NCI-H2029 (cell line): ENCODE measurements at regions not wholly inside any gene's neighbourhood (a gene's known extent, or its start where the extent isn't known, plus 50 kb on each side); places are given as distances from the start of the nearest gene placed in this dataset.
"Not testable (repeated sequence)": the region's sequence is repeated elsewhere in the genome, so short reads cannot be mapped to it uniquely, and the experiment has no call there.

ENCODE experiments used
- DNase-seq: peaks from one replicate; lab custom pipeline; 2025; lab: John Stamatoyannopoulos, UW

- DNase-seq, result no peak
These were observed 160.2 kb downstream of the GJA1 start for GRCh38 chr6:121595646-121596045.

DNA sequence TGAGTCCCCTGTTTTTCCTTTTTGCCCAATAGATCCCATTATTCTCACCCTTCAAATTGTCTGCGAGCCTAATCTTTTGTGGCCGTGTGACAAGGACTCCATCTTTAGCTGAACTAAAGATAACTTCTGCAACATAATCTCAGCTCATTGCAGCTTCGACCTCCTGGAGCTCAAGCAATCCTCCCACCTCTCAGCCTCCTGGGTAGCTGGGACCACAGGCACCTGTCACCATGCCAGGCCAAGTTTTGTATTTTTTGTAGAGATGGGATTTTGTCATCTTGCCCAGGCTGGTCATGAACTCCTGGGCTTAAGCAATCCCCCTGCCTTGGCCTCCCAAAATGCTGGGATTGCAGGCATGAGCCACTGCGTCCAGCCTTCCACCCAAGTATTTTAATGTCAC is 161.0 kb downstream of the GJA1 start:
- no peak for DNase-seq

DNA sequence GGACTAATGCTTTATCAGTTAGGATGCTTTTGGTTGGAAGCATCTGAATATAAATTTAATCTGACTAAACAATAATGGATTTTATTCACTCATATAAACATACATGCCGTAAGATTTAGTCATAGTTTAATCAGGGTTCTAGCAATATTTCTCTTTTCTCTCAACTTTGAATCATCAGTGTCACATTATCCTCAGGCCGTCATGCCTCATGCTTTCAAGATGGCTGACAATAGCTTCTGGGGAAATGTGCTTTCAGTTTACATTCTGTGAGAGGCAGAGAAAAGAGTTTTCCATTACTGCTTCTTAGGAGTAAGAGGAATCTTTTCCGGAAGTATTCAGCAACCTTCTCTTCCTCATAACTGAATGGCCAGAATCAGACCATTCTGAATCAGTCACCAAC is 162.2 kb downstream of the GJA1 start:
- no peak for DNase-seq

- DNase-seq, result not testable (repeated sequence)
These were observed 163.9 kb downstream of the GJA1 start for GRCh38 chr6:121599331-121599730.

- no peak for DNase-seq
These were observed 165.1 kb downstream of the GJA1 start for GRCh38 chr6:121600389-121601168.

GRCh38 chr6:121603486-121603885 is 168.0 kb downstream of the GJA1 start:
- DNase-seq, result no peak

GRCh38 chr6:121607721-121608120 is 172.3 kb downstream of the GJA1 start:
- DNase-seq, result no peak

DNA sequence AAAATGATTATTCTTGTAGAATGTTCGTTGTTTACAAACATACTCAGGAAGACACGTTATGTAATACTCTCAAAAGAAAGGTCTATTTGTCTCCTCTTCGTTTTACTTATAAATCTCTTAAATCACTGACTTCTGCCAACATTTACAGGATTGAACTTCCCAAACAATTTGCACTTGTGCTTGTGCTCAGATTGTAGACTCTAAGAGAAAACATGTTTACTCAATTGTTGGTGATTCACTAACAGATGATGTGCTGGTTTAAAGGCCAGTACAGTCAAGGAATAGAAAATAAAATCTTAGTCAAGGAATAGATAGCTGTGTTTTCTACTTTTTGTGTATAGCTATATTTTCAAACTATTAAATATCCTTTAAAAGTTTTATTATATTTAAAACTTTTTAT is 172.8 kb downstream of the GJA1 start:
- DNase-seq, result no peak

DNA sequence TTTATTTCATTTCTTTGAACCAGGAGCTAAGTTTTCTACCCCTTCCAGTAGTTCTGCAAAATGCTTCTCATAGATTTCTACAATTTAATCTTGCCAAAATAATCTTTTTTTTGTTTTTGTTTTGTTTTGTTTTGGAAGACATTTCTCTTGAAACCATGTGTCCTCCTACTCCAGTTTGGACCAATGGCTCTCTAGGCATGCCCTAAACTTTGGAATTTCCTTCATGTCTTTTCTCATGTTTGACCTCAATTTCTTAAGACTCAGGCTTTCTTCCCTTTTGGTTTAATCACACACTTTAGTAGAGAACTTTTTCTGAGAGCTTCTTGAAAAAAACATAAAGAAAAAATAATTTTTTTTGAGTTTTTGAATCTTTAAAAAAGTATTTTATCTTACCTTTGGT is 173.8 kb downstream of the GJA1 start:
- DNase-seq, result no peak

DNA sequence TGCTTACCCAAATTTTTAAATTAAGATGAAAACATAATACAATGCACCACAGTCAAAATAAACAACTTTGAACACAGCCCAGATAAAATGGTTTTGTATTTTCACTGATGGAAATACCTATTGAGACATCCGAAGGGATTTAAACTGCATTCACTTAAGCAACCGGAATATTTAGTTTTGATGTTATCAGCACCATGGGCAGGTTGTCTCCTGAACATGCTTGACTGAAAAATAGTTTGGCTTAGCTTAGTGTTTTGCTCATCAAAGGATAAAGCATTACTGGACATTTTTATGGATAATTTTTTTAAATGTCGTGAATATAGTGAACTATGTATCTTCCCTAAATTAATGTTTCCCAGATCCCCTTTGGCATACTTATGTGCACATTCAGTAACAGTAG is 177.5 kb downstream of the GJA1 start:
- no peak for DNase-seq

- DNase-seq, result no peak
These were observed 178.7 kb downstream of the GJA1 start for GRCh38 chr6:121614115-121614514.

- DNase-seq, result no peak
These were observed 180.0 kb downstream of the GJA1 start for GRCh38 chr6:121615493-121615892.

- no peak for DNase-seq
These were observed 181.0 kb downstream of the GJA1 start for GRCh38 chr6:121616406-121616805.

DNA sequence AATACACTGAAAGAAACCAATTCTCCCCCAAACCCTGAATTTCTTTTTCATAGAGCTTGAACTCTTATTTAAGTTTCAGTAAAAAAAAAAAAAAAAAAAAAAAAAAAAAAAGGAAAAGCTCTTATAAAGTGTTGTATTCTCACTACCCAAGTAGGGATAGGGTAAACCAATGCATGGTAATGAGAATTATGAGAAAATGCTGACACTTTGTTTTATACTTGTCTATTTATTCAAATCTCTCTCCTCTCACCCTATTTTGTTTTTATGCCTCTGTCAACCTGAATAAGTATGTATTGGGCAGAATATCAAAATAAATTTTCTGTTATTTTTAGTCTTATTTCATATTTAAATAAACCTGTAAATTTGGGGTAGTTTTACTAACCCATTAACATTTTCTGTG is 181.9 kb downstream of the GJA1 start:
- no peak for DNase-seq

GRCh38 chr6:121619013-121619412 is 183.6 kb downstream of the GJA1 start:
- DNase-seq, result no peak

DNA sequence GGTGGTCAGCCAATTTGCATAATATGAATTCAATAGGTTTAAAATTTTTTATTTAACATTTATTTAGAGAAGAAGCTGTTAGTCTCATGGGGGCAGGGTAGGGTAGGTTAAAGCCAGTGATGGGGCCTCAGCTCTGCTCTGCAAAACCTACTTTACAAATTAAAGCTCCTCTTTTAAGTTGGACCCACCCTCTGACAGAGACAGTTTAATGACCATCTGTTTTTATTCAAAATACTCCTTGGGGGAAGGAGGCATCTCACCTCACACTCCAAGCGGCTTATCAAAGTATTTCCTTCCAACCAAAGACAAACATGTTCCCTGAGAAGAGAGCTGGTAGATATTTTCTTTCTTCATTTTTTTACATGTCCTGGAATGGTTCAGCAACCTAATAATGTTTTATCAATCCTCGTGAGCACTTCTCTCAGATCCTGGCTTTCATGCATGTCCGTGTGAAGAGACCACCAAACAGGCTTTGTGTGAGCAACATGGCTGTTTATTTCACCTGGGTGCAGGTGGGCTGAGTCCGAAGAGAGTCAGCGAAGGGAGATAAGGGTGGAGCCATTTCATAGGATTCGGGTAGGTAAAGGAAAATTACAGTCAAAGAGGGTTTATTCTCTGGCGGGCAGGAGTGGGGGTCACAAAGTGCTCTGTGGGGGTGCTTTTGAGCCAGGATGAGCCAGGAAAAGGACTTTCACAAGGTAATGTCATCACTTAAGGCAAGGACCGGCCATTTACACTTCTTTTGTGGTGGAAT is 184.7 kb downstream of the GJA1 start:
- DNase-seq, result no peak

DNA sequence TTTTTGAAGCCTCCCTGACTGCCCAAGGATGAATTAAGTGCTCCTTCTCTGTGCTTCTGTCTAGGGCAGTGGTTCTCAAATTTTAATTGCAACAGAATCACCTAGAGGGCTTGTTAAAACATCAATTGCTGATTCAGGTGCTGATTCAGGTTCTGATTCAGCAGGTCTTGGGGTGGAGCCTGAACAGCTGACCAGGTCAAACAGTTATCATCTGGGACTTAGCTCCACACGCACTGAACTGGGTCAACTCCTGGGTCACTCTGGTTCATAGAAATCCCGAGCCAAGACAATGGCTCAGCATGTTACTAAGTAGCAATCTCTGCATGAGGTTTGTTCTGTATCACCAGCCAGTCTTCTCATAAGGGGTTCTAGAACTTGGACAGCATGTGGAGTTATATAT is 192.3 kb downstream of the GJA1 start:
- no peak for DNase-seq

DNA sequence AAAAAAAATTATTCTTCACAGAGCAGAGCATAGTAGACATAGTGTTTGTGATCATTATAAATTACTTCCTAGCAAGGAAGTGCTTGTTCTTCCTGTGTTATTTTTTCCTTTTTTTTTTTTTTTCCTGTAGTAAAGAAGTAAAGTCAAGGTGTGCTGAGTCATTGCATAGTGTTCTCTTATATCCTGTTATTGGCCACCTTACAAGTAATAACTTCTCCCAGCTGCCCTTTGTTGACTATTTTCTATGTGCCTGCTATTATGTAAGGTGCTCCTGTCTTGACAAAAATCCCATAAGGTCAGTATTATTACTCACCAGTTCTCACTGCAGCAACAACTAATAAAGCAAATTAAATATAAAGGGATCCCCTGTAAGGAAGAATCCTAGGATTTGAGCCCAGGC is 195.3 kb downstream of the GJA1 start:
- no peak for DNase-seq

- not testable (repeated sequence) for DNase-seq
These were observed 196.3 kb downstream of the GJA1 start for GRCh38 chr6:121631752-121632151.

DNA sequence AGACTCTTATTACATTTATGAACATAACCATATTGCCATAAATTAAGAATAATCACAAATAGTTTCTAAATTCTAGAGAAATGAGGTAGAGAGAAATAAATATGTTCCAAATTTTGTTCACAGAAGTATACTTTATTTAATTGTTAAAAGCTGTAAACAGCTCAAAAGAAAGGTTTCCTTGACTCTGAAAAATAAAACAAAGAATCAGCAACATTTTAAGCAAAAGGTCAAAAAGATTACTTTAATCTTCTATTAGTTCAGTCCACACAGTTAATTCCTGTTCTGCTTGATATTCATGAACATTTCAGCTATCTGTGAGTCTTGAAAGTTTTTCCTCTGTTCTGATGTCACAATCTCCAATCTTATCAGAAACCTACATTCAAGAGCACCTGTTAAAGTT is 197.9 kb downstream of the GJA1 start:
- no peak for DNase-seq

GRCh38 chr6:121634586-121634985 is 199.1 kb downstream of the GJA1 start:
- DNase-seq, result not testable (repeated sequence)

DNA sequence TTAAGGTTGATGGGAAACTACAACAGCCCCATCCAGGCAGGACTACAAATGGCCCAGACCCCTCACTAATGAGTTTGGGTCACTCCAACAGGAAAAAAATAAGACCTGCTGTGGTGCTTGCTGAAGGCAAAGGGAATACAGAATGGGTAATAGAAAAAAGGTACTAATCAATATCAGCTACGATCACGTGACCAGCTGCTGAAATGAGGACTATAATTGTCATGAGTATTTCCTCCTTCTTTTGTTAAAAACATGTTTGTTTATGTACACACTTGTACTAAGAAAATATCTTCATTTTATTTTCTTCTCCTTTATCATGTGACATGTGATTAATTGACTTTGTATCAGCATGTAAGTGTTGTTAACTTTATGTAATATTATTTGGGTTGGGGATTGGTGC is 199.9 kb downstream of the GJA1 start:
- DNase-seq, result no peak

GRCh38 chr6:121636217-121636616 is 200.8 kb downstream of the GJA1 start:
- DNase-seq, result not testable (repeated sequence)

DNA sequence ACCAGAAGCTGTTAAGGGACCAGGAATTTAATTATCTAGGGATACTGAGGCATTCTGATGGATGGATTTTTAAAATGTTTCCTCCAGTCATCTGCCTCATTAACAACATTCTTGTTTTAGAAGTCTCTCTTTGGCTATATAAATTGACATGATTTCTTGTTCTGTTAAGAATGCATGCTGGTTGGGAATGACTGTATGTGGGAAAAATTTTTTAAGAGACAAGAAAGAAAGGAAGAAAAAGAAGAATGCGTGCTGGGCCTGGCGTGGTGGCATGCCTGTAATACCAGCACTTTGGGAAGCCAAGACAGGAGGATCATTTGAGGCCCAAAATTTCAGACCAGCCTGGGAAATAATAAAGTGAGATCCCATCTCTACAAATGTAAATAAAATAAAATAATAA is 203.6 kb downstream of the GJA1 start:
- no peak for DNase-seq
